GM12878 (cell line): ENCODE measurements at regions not wholly inside any gene's neighbourhood (a gene's known extent, or its start where the extent isn't known, plus 50 kb on each side); places are given as distances from the start of the nearest gene placed in this dataset.

Experiments
- ATAC-seq: fragments of 200-7000 bp; cut with Tn5 transposase; 3 replicates; pipeline ENCODE4 v1.9.1; 2020; ENCODE audit warnings: mild to moderate bottlenecking, moderate library complexity
- BruUV-seq: library from RNA; stranded (reverse); fragments of 400-500 nt; replicated peaks from 2 replicates; lab custom pipeline; 2021; lab: Mats Ljungman, UMichigan
- CTCF ChIA-PET: fragments of 300-600 bp; sonication (Branson Sonifier 250); formaldehyde crosslinking; extraction: SDS; loops from one replicate; lab custom pipeline; 2021; ENCODE audit warnings: inconsistent platforms; lab: Yijun Ruan, JAX
- POLR2A ChIA-PET: fragments of 350-600 bp; formaldehyde crosslinking; extraction: SDS; loops from one replicate; lab custom pipeline; 2021; ENCODE audit warnings: inconsistent platforms; lab: Charles Lee
- RAD21 ChIA-PET: fragments of 300-600 bp; sonication (Branson Sonifier 250); formaldehyde crosslinking; loops from one replicate; lab custom pipeline; 2023; ENCODE audit warnings: antibody characterized with exemption; ENCODE audit not compliant: unreplicated experiment; lab: Charles Lee
- SMC1A ChIA-PET: fragments of 300-600 bp; sonication (Branson Sonifier 250); formaldehyde crosslinking; loops from one replicate; lab custom pipeline; 2023; ENCODE audit not compliant: unreplicated experiment, uncharacterized antibody; lab: Charles Lee
- DNase-seq: peaks from one replicate; pipeline ENCODE4 v3.0.0-alpha.2; 2011; ENCODE audit warnings: low read depth, low spot score
- FAIRE-seq: peaks from 3 replicates; lab custom pipeline; 2011; peaks lifted over from hg19 to GRCh38; lab: Jason Lieb, UNC
- H2AFZ ChIP-seq: 2 replicates; pipeline ENCODE4 v1.6.0; 2011; ENCODE audit warnings: low read depth, low read length, control low read depth; ENCODE audit not compliant: control insufficient read depth
- H3K27ac ChIP-seq: 2 replicates; pipeline ENCODE4 v1.5.1; 2011; ENCODE audit warnings: control low read depth; ENCODE audit not compliant: control insufficient read depth, insufficient read depth
- H3K27me3 ChIP-seq, 2 experiments: replicated peaks in 1 of 2; 2 replicates each; pipeline versions ENCODE4 v1.6.0 to v1.6.1; 2011; ENCODE audit warnings: low read length in 1 of 2; ENCODE audit not compliant: control insufficient read depth in 2 of 2, insufficient read depth in 2 of 2
- H3K36me3 ChIP-seq, 2 experiments: 2 replicates each; pipeline ENCODE4 v1.5.1; 2011; ENCODE audit warnings: low read length in 1 of 2; ENCODE audit not compliant: control insufficient read depth in 2 of 2, insufficient read depth in 2 of 2
- H3K4me1 ChIP-seq: 2 replicates; pipeline ENCODE4 v1.6.1; 2011; ENCODE audit warnings: mild to moderate bottlenecking, low read length, moderate library complexity, mixed read lengths; ENCODE audit not compliant: control insufficient read depth, insufficient read depth
- H3K4me2 ChIP-seq: 2 replicates; pipeline ENCODE4 v1.6.0; 2011; ENCODE audit warnings: control low read depth; ENCODE audit not compliant: control insufficient read depth, insufficient read depth
- H3K4me3 ChIP-seq: fragments of 200-600 bp; sonication (generic); 2 replicates; pipeline ENCODE4 v1.5.1; 2016
- H3K79me2 ChIP-seq: 2 replicates; pipeline ENCODE4 v1.6.0; 2011; ENCODE audit warnings: low read length; ENCODE audit not compliant: control insufficient read depth, insufficient read depth
- H3K9ac ChIP-seq: 2 replicates; pipeline ENCODE4 v1.8.0; 2011; ENCODE audit warnings: low read length, control low read depth, mixed read lengths; ENCODE audit not compliant: control insufficient read depth, insufficient read depth
- H3K9me3 ChIP-seq: replicated peaks from 3 replicates; pipeline ENCODE4 v1.5.1; 2011; ENCODE audit warnings: mild to moderate bottlenecking, low read length; ENCODE audit not compliant: control insufficient read depth, insufficient read depth
- H4K20me1 ChIP-seq: 2 replicates; pipeline ENCODE4 v1.6.0; 2011; ENCODE audit not compliant: control insufficient read depth, insufficient read depth
- CHD1 ChIP-seq: IDR thresholded peaks from 2 replicates; pipeline ENCODE4 v1.6.1; 2012; ENCODE audit warnings: low read depth, low read length, improper control_type of control experiment
- CREB1 ChIP-seq: IDR thresholded peaks from 2 replicates; pipeline ENCODE4 v1.6.1; 2012; ENCODE audit warnings: low read depth, mild to moderate bottlenecking, inconsistent platforms
- MEF2B ChIP-seq: fragments of 450-650 bp; IDR thresholded peaks from 2 replicates; pipeline ENCODE4 v1.6.1; 2018; ENCODE audit warnings: mild to moderate bottlenecking, moderate library complexity; ENCODE audit not compliant: partially characterized antibody, poor library complexity, severe bottlenecking
- POU2F2 ChIP-seq: IDR thresholded peaks from 3 replicates; pipeline ENCODE4 v1.6.1; 2011; ENCODE audit warnings: low read depth, mild to moderate bottlenecking, low read length, borderline replicate concordance
- RELB ChIP-seq: fragments of 450-650 bp; IDR thresholded peaks from 2 replicates; pipeline ENCODE4 v1.6.1; 2017; ENCODE audit warnings: low read depth, mild to moderate bottlenecking, moderate library complexity
- RFX5 ChIP-seq: IDR thresholded peaks from 2 replicates; pipeline ENCODE4 v1.6.1; 2011; ENCODE audit warnings: low read depth, low read length, improper control_type of control experiment
- TARDBP ChIP-seq: IDR thresholded peaks from 2 replicates; pipeline ENCODE4 v1.6.1; 2016; ENCODE audit warnings: borderline replicate concordance
- YY1 ChIP-seq: IDR thresholded peaks from 2 replicates; pipeline ENCODE4 v1.6.1; 2011; ENCODE audit warnings: low read depth, mild to moderate bottlenecking, low read length
- ZNF687 ChIP-seq: fragments of 450-650 bp; IDR thresholded peaks from 2 replicates; pipeline ENCODE4 v1.6.1; 2017; ENCODE audit warnings: mild to moderate bottlenecking, moderate library complexity
- WGBS: methylation state at CpG from one replicate; pipeline ENCODE4 v1.1.6; 2016; ENCODE audit warnings: low lambda C conversion rate; ENCODE audit not compliant: insufficient replicate concordance, insufficient coverage; ENCODE audit errors: missing lambda C conversion rate; 5-methylcytosine and 5-hydroxymethylcytosine counted together
- in situ Hi-C: fragments of 300-500 bp; cut with MboI; formaldehyde crosslinking; loops from 9 replicates; pipeline ENCODE4 v1.14.3; 2018; ENCODE audit warnings: mixed read lengths
- intact Hi-C: fragments of 100-400 bp; cut with micrococcal nuclease; formaldehyde crosslinking; loops from one replicate; pipeline ENCODE4 v1.14.2; 2022; ENCODE audit not compliant: unreplicated experiment

GRCh38 chr3:116849261-116849688 is 139.7 kb downstream of the TUSC7 start:
- ATAC-seq = no peak
- ChIA-PET POLR2A (no interaction called here), RAD21 (no interaction called here), CTCF (no interaction called here), SMC1A (no interaction called here)
- WGBS = 18% methylated on average over 3 of the region's 3 CpGs
- intact Hi-C loops = no loop called here
- Histone ChIP-seq H3K36me3 (no peaks in the 10 kb centered on the region), H3K4me2 (no peak overlapping the region), H3K9ac (no peak overlapping the region), H3K4me3 (no peak overlapping the region), H3K9me3 (no peaks in the 10 kb centered on the region), H3K4me1 (no peaks in the 10 kb centered on the region), H3K27ac (no peak overlapping the region), H3K79me2 (no peaks in the 10 kb centered on the region), H3K27me3 (peaks cover 0 to 1% of the 10 kb centered on the region in 2 experiments; a peak in 1 of 4 replicates), H4K20me1 (no peaks in the 10 kb centered on the region), H2AFZ (no peak overlapping the region)
- in situ Hi-C loops = no loop called here
- no peak for TF ChIP-seq ZNF687
- TF ChIP-seq RFX5 = no peak
- TF ChIP-seq TARDBP = no peak
- no peak for TF ChIP-seq RELB
- no peak for TF ChIP-seq CREB1
- TF ChIP-seq YY1 = no peak
- no peak for TF ChIP-seq POU2F2
- no peak for TF ChIP-seq CHD1
- no peak for TF ChIP-seq MEF2B
- FAIRE-seq = no peak
- no peak for DNase-seq
- no TSS peak for BruUV-seq
